SU-DHL-6 (cell line): ENCODE measurements at regions not wholly inside any gene's neighbourhood (a gene's known extent, or its start where the extent isn't known, plus 50 kb on each side); places are given as distances from the start of the nearest gene placed in this dataset.

Experiments
- H2AFZ ChIP-seq: fragments of 200-600 bp; sonication (generic); 2 replicates; pipeline ENCODE4 v1.6.1; 2014; ENCODE audit warnings: low read depth, mild to moderate bottlenecking, moderate library complexity, mixed read lengths, antibody characterized with exemption, low read length; ENCODE audit not compliant: severe bottlenecking
- H3F3A ChIP-seq: fragments of 200-600 bp; shearing (Covaris generic); 2 replicates; pipeline ENCODE4 v1.6.0; 2016; ENCODE audit warnings: antibody characterized with exemption, mild to moderate bottlenecking; ENCODE audit not compliant: insufficient read depth
- H3K27ac ChIP-seq: fragments of 200-600 bp; sonication (generic); 2 replicates; pipeline ENCODE4 v1.5.1; 2016; ENCODE audit warnings: low read depth, mild to moderate bottlenecking, low read length, moderate library complexity, mixed read lengths
- H3K27me3 ChIP-seq: fragments of 200-600 bp; sonication (generic), shearing (Covaris generic); 2 replicates; pipeline ENCODE4 v1.6.0; 2014; ENCODE audit warnings: mild to moderate bottlenecking, low read length
- H3K36me3 ChIP-seq: fragments of 200-600 bp; sonication (generic); 2 replicates; pipeline ENCODE4 v1.6.1; 2014; ENCODE audit warnings: mild to moderate bottlenecking, low read length, mixed read lengths
- H3K4me2 ChIP-seq: fragments of 300-600, 200-600 bp; shearing (Covaris generic), sonication (generic); 2 replicates; pipeline ENCODE4 v1.6.0; 2014; ENCODE audit warnings: low read length, low read depth, mild to moderate bottlenecking; ENCODE audit not compliant: poor library complexity, severe bottlenecking
- H3K4me3 ChIP-seq: fragments of 200-600 bp; sonication (generic); 2 replicates; pipeline ENCODE4 v1.5.1; 2014; ENCODE audit warnings: antibody characterized with exemption, low read length, mild to moderate bottlenecking, mixed read lengths; ENCODE audit not compliant: insufficient read depth, poor library complexity, severe bottlenecking
- H3K79me2 ChIP-seq: fragments of 200-600 bp; sonication (generic); 2 replicates; pipeline ENCODE4 v1.6.1; 2014; ENCODE audit warnings: mild to moderate bottlenecking, low read length, moderate library complexity; ENCODE audit not compliant: insufficient read depth
- H3K9ac ChIP-seq: fragments of 200-600 bp; sonication (generic); 2 replicates; pipeline ENCODE4 v1.7.0; 2014; ENCODE audit warnings: mild to moderate bottlenecking, low read length
- H3K9me2 ChIP-seq: fragments of 200-600 bp; sonication (generic); replicated peaks from 2 replicates; pipeline ENCODE4 v1.6.1; 2014; ENCODE audit warnings: low read length; ENCODE audit not compliant: insufficient read depth
- H3K9me3 ChIP-seq: fragments of 200-600 bp; sonication (generic); 2 replicates; pipeline ENCODE4 v1.6.1; 2014; ENCODE audit warnings: low read length, mixed read lengths; ENCODE audit not compliant: insufficient read depth
- H4K20me1 ChIP-seq: fragments of 200-600 bp; sonication (generic); 2 replicates; pipeline ENCODE4 v1.6.1; 2014; ENCODE audit warnings: low read depth, mild to moderate bottlenecking, antibody characterized with exemption, low read length, moderate library complexity, mixed read lengths
- CTCF ChIP-seq: fragments of 200-600 bp; sonication (generic); IDR thresholded peaks from one replicate; pipeline ENCODE4 v1.5.1; 2017; ENCODE audit warnings: antibody characterized with exemption, mild to moderate bottlenecking, low read length, moderate library complexity; ENCODE audit not compliant: insufficient read depth, poor library complexity, severe bottlenecking
- EZH2phosphoT487 ChIP-seq: fragments of 200-600 bp; sonication (generic), shearing (Covaris generic); conservative IDR thresholded peaks from 2 replicates; pipeline ENCODE4 v1.6.1; 2018; ENCODE audit warnings: mild to moderate bottlenecking, antibody characterized with exemption, low read length, moderate library complexity, mixed read lengths

- no peak overlapping the region for H2AFZ ChIP-seq
- no peaks in the 10 kb centered on the region for H3K27me3 ChIP-seq
- H3K9me2 ChIP-seq: no peaks in the 10 kb centered on the region
- no peaks in the 10 kb centered on the region for H3K9me3 ChIP-seq
- H3K4me3 ChIP-seq: no peak overlapping the region
- no peaks in the 10 kb centered on the region for H3K36me3 ChIP-seq
- H3K9ac ChIP-seq: no peak overlapping the region
- H3K27ac ChIP-seq: no peak overlapping the region
- H4K20me1 ChIP-seq: no peaks in the 10 kb centered on the region
- no peaks in the 10 kb centered on the region for H3F3A ChIP-seq
- H3K4me2 ChIP-seq: no peak overlapping the region
- no peaks in the 10 kb centered on the region for H3K79me2 ChIP-seq
- TF ChIP-seq CTCF (no peak), EZH2phosphoT487 (no peak)
Observed at GRCh38 chrX:140928739-140929138, 73.7 kb upstream of the SPANXB1 start.

GRCh38 chrX:140933016-140933415 lies 69.4 kb upstream of the SPANXB1 start:
- H3K79me2 ChIP-seq: no peaks in the 10 kb centered on the region
- H3K27me3 ChIP-seq: no peaks in the 10 kb centered on the region
- no peaks in the 10 kb centered on the region for H3F3A ChIP-seq
- no peaks in the 10 kb centered on the region for H3K36me3 ChIP-seq
- no peak overlapping the region for H2AFZ ChIP-seq
- no peak overlapping the region for H3K4me2 ChIP-seq
- H4K20me1 ChIP-seq: no peaks in the 10 kb centered on the region
- H3K27ac ChIP-seq: no peak overlapping the region
- H3K9me2 ChIP-seq: no peaks in the 10 kb centered on the region
- no peak for TF ChIP-seq CTCF
- no peak for TF ChIP-seq EZH2phosphoT487
- H3K9me3 ChIP-seq: no peaks in the 10 kb centered on the region
- H3K9ac ChIP-seq: no peak overlapping the region
- H3K4me3 ChIP-seq: no peak overlapping the region

- no peaks in the 10 kb centered on the region for H3F3A ChIP-seq
- no peak overlapping the region for H3K4me2 ChIP-seq
- H3K9me3 ChIP-seq: no peaks in the 10 kb centered on the region
- H3K9ac ChIP-seq: no peak overlapping the region
- no peaks in the 10 kb centered on the region for H3K36me3 ChIP-seq
- H3K27ac ChIP-seq: no peak overlapping the region
- H3K9me2 ChIP-seq: no peaks in the 10 kb centered on the region
- no peak overlapping the region for H3K4me3 ChIP-seq
- H3K27me3 ChIP-seq: no peaks in the 10 kb centered on the region
- no peak for TF ChIP-seq EZH2phosphoT487
- no peak for TF ChIP-seq CTCF
- H2AFZ ChIP-seq: no peak overlapping the region
- H4K20me1 ChIP-seq: no peaks in the 10 kb centered on the region
- no peaks in the 10 kb centered on the region for H3K79me2 ChIP-seq
Observed at GRCh38 chrX:140933874-140934655, 68.3 kb upstream of the SPANXB1 start.
